ENCODE measurements at regions not wholly inside any gene's neighbourhood (a gene's known extent, or its start where the extent isn't known, plus 50 kb on each side); places are given as distances from the start of the nearest gene placed in this dataset.

GRCh38 chr7:16338065-16338464 lies 83.3 kb downstream of the CRPPA start (continued):
- TF ChIP-seq ZNF114 (CRISPR knock-in tag; IDR thresholded peaks at IDR 0.05) = no peak

DNA sequence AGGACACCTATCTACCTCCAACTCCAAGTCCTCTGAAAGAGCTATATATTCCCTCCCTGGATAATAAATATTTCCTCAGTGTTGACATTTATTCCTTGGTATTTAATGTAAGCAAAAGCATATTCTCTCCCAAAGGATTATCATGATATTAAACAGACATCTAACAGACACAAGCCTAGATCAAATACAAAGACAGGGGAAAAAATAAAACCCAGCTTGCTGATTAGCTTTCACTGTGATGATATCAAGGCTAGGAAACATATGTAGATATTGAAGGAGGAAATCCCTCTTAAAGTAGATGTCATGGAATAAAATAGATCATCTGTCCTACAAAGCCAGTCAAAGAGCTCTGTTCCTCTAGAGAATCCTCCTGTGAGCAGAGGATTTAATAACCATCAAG lies 95.2 kb downstream of the CRPPA start:
- Histone ChIP-seq H3K9me2 (ENCODE audit: insufficient read depth) (no peaks in the 10 kb centered on the region), H3F3A (replicated peaks; ENCODE audit: low read depth) (no peaks in the 10 kb centered on the region), H4K20me1 (replicated peaks; ENCODE audit: insufficient read depth) (no peaks in the 10 kb centered on the region), H3K36me3 (ENCODE audit: insufficient read depth) (no peaks in the 10 kb centered on the region), H2AFZ (no peak overlapping the region), H3K79me2 (replicated peaks; ENCODE audit: insufficient read depth) (no peaks in the 10 kb centered on the region), H3K4me2 (no peak overlapping the region), H3K27me3 (ENCODE audit: insufficient read depth) (no peaks in the 10 kb centered on the region), H3K27ac (ENCODE audit: low read depth) (no peak overlapping the region), H3K4me3 (no peak overlapping the region), H3K4me1 (ENCODE audit: insufficient read depth) (no peaks in the 10 kb centered on the region)
- Mint-ChIP-seq H3K9me3 (no peaks in the 10 kb centered on the region), H3K4me1 (no peaks in the 10 kb centered on the region), H3K27me3 (ENCODE audit: insufficient read depth, low read depth, poor library complexity) (no peaks in the 10 kb centered on the region), H3K4me3 (no peak overlapping the region), H3K36me3 (ENCODE audit: low read depth) (no peaks in the 10 kb centered on the region), H3K27ac (no peak overlapping the region)
- DNase-seq (ENCODE audit: low spot score) (no peak), ATAC-seq (no peak)
- no peak for TF ChIP-seq REST (IDR thresholded peaks at IDR 0.05; ENCODE audit: unreplicated experiment)
- TF ChIP-seq ETS1 (IDR thresholded peaks at IDR 0.05) = no peak
- TF ChIP-seq JUNB (IDR thresholded peaks at IDR 0.05; ENCODE audit: unreplicated experiment) = no peak
- no peak for TF ChIP-seq ZNF114 (CRISPR knock-in tag; IDR thresholded peaks at IDR 0.05)
- TF ChIP-seq POLR2AphosphoS5 (IDR thresholded peaks at IDR 0.05; ENCODE audit: low read depth) = no peak
- no peak for TF ChIP-seq STAT1 (IDR thresholded peaks at IDR 0.05; ENCODE audit: unreplicated experiment)
- no peak for TF ChIP-seq EZH2phosphoT487 (IDR thresholded peaks at IDR 0.05; ENCODE audit: unreplicated experiment)
- TF ChIP-seq CREB1 (CRISPR knock-in tag; IDR thresholded peaks at IDR 0.05; ENCODE audit: low read depth) = no peak
- no peak for TF ChIP-seq NANOG (IDR thresholded peaks at IDR 0.05; ENCODE audit: borderline replicate concordance)
- no peak for TF ChIP-seq CTCF (conservative IDR thresholded peaks at IDR 0.05; ENCODE audit: low read depth in 2 of 2)
- no peak for TF ChIP-seq EZH2 (IDR thresholded peaks at IDR 0.05; ENCODE audit: low read depth, unreplicated experiment)
- TF ChIP-seq, protein P1, sequence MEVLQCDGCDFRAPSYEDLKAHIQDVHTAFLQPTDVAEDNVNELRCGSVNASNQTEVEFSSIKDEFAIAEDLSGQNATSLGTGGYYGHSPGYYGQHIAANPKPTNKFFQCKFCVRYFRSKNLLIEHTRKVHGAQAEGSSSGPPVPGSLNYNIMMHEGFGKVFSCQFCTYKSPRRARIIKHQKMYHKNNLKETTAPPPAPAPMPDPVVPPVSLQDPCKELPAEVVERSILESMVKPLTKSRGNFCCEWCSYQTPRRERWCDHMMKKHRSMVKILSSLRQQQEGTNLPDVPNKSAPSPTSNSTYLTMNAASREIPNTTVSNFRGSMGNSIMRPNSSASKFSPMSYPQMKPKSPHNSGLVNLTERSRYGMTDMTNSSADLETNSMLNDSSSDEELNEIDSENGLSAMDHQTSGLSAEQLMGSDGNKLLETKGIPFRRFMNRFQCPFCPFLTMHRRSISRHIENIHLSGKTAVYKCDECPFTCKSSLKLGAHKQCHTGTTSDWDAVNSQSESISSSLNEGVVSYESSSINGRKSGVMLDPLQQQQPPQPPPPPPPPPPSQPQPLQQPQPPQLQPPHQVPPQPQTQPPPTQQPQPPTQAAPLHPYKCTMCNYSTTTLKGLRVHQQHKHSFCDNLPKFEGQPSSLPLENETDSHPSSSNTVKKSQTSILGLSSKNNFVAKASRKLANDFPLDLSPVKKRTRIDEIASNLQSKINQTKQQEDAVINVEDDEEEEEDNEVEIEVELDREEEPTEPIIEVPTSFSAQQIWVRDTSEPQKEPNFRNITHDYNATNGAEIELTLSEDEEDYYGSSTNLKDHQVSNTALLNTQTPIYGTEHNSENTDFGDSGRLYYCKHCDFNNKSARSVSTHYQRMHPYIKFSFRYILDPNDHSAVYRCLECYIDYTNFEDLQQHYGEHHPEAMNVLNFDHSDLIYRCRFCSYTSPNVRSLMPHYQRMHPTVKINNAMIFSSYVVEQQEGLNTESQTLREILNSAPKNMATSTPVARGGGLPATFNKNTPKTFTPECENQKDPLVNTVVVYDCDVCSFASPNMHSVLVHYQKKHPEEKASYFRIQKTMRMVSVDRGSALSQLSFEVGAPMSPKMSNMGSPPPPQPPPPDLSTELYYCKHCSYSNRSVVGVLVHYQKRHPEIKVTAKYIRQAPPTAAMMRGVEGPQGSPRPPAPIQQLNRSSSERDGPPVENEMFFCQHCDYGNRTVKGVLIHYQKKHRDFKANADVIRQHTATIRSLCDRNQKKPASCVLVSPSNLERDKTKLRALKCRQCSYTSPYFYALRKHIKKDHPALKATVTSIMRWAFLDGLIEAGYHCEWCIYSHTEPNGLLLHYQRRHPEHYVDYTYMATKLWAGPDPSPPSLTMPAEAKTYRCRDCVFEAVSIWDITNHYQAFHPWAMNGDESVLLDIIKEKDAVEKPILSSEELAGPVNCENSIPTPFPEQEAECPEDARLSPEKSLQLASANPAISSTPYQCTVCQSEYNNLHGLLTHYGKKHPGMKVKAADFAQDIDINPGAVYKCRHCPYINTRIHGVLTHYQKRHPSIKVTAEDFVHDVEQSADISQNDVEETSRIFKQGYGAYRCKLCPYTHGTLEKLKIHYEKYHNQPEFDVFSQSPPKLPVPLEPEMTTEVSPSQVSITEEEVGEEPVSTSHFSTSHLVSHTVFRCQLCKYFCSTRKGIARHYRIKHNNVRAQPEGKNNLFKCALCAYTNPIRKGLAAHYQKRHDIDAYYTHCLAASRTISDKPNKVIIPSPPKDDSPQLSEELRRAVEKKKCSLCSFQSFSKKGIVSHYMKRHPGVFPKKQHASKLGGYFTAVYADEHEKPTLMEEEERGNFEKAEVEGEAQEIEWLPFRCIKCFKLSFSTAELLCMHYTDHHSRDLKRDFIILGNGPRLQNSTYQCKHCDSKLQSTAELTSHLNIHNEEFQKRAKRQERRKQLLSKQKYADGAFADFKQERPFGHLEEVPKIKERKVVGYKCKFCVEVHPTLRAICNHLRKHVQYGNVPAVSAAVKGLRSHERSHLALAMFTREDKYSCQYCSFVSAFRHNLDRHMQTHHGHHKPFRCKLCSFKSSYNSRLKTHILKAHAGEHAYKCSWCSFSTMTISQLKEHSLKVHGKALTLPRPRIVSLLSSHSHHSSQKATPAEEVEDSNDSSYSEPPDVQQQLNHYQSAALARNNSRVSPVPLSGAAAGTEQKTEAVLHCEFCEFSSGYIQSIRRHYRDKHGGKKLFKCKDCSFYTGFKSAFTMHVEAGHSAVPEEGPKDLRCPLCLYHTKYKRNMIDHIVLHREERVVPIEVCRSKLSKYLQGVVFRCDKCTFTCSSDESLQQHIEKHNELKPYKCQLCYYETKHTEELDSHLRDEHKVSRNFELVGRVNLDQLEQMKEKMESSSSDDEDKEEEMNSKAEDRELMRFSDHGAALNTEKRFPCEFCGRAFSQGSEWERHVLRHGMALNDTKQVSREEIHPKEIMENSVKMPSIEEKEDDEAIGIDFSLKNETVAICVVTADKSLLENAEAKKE (CRISPR knock-in tag; IDR thresholded peaks at IDR 0.05) = no peak
- TF ChIP-seq ZNF331 (CRISPR knock-in tag; IDR thresholded peaks at IDR 0.05; ENCODE audit: low read depth) = no peak

Measured in GM23338 (cell line).